ENCODE measurements at regions not wholly inside any gene's neighbourhood (a gene's known extent, or its start where the extent isn't known, plus 50 kb on each side); places are given as distances from the start of the nearest gene placed in this dataset.

GRCh38 chr15:87193481-87193880 is 1063.1 kb downstream of the NTRK3 start:
- Histone ChIP-seq H3K9me3 (ENCODE audit: low read length) (no peaks in the 10 kb centered on the region), H3F3A (ENCODE audit: insufficient read depth, low read length, poor library complexity, severe bottlenecking) (no peaks in the 10 kb centered on the region), H3K4me2 (ENCODE audit: low read length) (no peak overlapping the region), H3K79me2 (replicated peaks; ENCODE audit: insufficient read depth, low read length) (no peaks in the 10 kb centered on the region), H3K27me3 (ENCODE audit: insufficient read depth, low read depth, low read length) (no peaks in the 10 kb centered on the region), H3K36me3 (ENCODE audit: insufficient read depth, low read length) (no peaks in the 10 kb centered on the region), H3K4me3 (ENCODE audit: low read length) (no peak overlapping the region), H3K9ac (ENCODE audit: low read length) (no peak overlapping the region), H3K9me2 (ENCODE audit: insufficient read depth, low read length) (no peaks in the 10 kb centered on the region), H3K27ac (ENCODE audit: low read length) (no peak overlapping the region), H2AFZ (ENCODE audit: low read depth, low read length) (no peak overlapping the region), H4K20me1 (ENCODE audit: insufficient read depth) (no peaks in the 10 kb centered on the region)
- TF ChIP-seq REST (IDR thresholded peaks at IDR 0.05; ENCODE audit: borderline replicate concordance) (no peak), RAD21 (conservative IDR thresholded peaks at IDR 0.05) (no peak), EP300 (conservative IDR thresholded peaks at IDR 0.05; ENCODE audit: poor library complexity, severe bottlenecking) (no peak), TAF1 (IDR thresholded peaks at IDR 0.05; ENCODE audit: low read depth) (no peak), POLR2AphosphoS5 (IDR thresholded peaks at IDR 0.05) (no peak), CTCF (IDR thresholded peaks at IDR 0.05; ENCODE audit: poor library complexity, severe bottlenecking) (no peak)

- no peak overlapping the region for H3K27ac ChIP-seq (ENCODE audit: low read length)
- no peak overlapping the region for H3K9ac ChIP-seq (ENCODE audit: low read length)
- no peaks in the 10 kb centered on the region for H3K79me2 ChIP-seq (replicated peaks; ENCODE audit: insufficient read depth, low read length)
- H4K20me1 ChIP-seq (ENCODE audit: insufficient read depth): no peaks in the 10 kb centered on the region
- H3K27me3 ChIP-seq (ENCODE audit: insufficient read depth, low read depth, low read length): no peaks in the 10 kb centered on the region
- no peaks in the 10 kb centered on the region for H3K9me2 ChIP-seq (ENCODE audit: insufficient read depth, low read length)
- no peak overlapping the region for H3K4me3 ChIP-seq (ENCODE audit: low read length)
- H2AFZ ChIP-seq (ENCODE audit: low read depth, low read length): no peak overlapping the region
- TF ChIP-seq SMC3 (conservative IDR thresholded peaks at IDR 0.05; ENCODE audit: poor library complexity): no peak
- no peak for TF ChIP-seq EZH2 (IDR thresholded peaks at IDR 0.05; ENCODE audit: borderline replicate concordance, insufficient read depth, low read length, poor library complexity, severe bottlenecking)
- TF ChIP-seq EP300 (conservative IDR thresholded peaks at IDR 0.05; ENCODE audit: poor library complexity, severe bottlenecking): no peak
- no peaks in the 10 kb centered on the region for H3K36me3 ChIP-seq (ENCODE audit: insufficient read depth, low read length)
- H3K9me3 ChIP-seq (ENCODE audit: low read length): no peaks in the 10 kb centered on the region
- no peak overlapping the region for H3K4me2 ChIP-seq (ENCODE audit: low read length)
- H3F3A ChIP-seq (ENCODE audit: insufficient read depth, low read length, poor library complexity, severe bottlenecking): no peaks in the 10 kb centered on the region
Measured at GRCh38 chr15:87167706-87168105, 1088.0 kb downstream of the AGBL1 start.

GRCh38 chr15:87167055-87167454 is 1087.4 kb downstream of the AGBL1 start:
- Histone ChIP-seq H3K4me3 (ENCODE audit: low read length) (no peak overlapping the region), H3K79me2 (replicated peaks; ENCODE audit: insufficient read depth, low read length) (no peaks in the 10 kb centered on the region), H3K4me2 (ENCODE audit: low read length) (no peak overlapping the region), H3K9me3 (ENCODE audit: low read length) (no peaks in the 10 kb centered on the region), H4K20me1 (ENCODE audit: insufficient read depth) (no peaks in the 10 kb centered on the region), H3K9ac (ENCODE audit: low read length) (no peak overlapping the region), H3K9me2 (ENCODE audit: insufficient read depth, low read length) (no peaks in the 10 kb centered on the region), H2AFZ (ENCODE audit: low read depth, low read length) (no peak overlapping the region), H3F3A (ENCODE audit: insufficient read depth, low read length, poor library complexity, severe bottlenecking) (no peaks in the 10 kb centered on the region), H3K36me3 (ENCODE audit: insufficient read depth, low read length) (no peaks in the 10 kb centered on the region), H3K27ac (ENCODE audit: low read length) (no peak overlapping the region), H3K27me3 (ENCODE audit: insufficient read depth, low read depth, low read length) (no peaks in the 10 kb centered on the region)
- no peak for TF ChIP-seq TAF1 (IDR thresholded peaks at IDR 0.05; ENCODE audit: low read depth)

Measured in neural cell (in vitro differentiated cells).